HG02588 (cell line): ENCODE measurements at regions not wholly inside any gene's neighbourhood (a gene's known extent, or its start where the extent isn't known, plus 50 kb on each side); places are given as distances from the start of the nearest gene placed in this dataset.

Experiments used
- ATAC-seq: cut with Tn5 transposase; IDR thresholded peaks from one replicate; pipeline ENCODE4 v1.9.1; 2021; ENCODE audit warnings: mild to moderate bottlenecking, moderate library complexity; ENCODE audit not compliant: unreplicated experiment

GRCh38 chr2:16565481-16565880 lies 100.2 kb downstream of the CYRIA start:
- ATAC-seq: no peak

- no peak for ATAC-seq
Observed at GRCh38 chr2:16561676-16562075, 104.0 kb downstream of the CYRIA start.

GRCh38 chr2:16561251-16561650 lies 104.4 kb downstream of the CYRIA start:
- no peak for ATAC-seq

GRCh38 chr2:16559278-16560067 lies 106.2 kb downstream of the CYRIA start:
- no peak for ATAC-seq

GRCh38 chr2:16554060-16554583 lies 111.5 kb downstream of the CYRIA start:
- no peak for ATAC-seq

- ATAC-seq: no peak
Observed at GRCh38 chr2:16553226-16553625, 112.4 kb downstream of the CYRIA start.

GRCh38 chr2:16552202-16552601 lies 113.4 kb downstream of the CYRIA start:
- no peak for ATAC-seq

GRCh38 chr2:16548036-16548435 lies 117.6 kb downstream of the CYRIA start:
- no peak for ATAC-seq

GRCh38 chr2:16546128-16546754 lies 119.4 kb downstream of the CYRIA start:
- ATAC-seq: no peak

GRCh38 chr2:16538707-16539106 lies 126.9 kb downstream of the CYRIA start:
- ATAC-seq: no peak

GRCh38 chr2:16537347-16537746 lies 128.3 kb downstream of the CYRIA start:
- no peak for ATAC-seq

- no peak for ATAC-seq
Observed at GRCh38 chr2:16526193-16526592, 139.4 kb downstream of the CYRIA start.

GRCh38 chr2:16525265-16525887 lies 140.3 kb downstream of the CYRIA start:
- no peak for ATAC-seq

- no peak for ATAC-seq
Observed at GRCh38 chr2:16523711-16524110, 141.9 kb downstream of the CYRIA start.

GRCh38 chr2:16522031-16522831 lies 143.4 kb downstream of the CYRIA start:
- no peak for ATAC-seq

- ATAC-seq: no peak
Observed at GRCh38 chr2:16520891-16521290, 144.7 kb downstream of the CYRIA start.

- no peak for ATAC-seq
Observed at GRCh38 chr2:16515696-16516095, 149.9 kb downstream of the CYRIA start.

- ATAC-seq: no peak
Observed at GRCh38 chr2:16513626-16514025, 152.0 kb downstream of the CYRIA start.

- ATAC-seq: no peak
Observed at GRCh38 chr2:16511041-16511440, 154.6 kb downstream of the CYRIA start.

- no peak for ATAC-seq
Observed at GRCh38 chr2:16509042-16509441, 156.6 kb downstream of the CYRIA start.

GRCh38 chr2:16508490-16508851 lies 157.2 kb downstream of the CYRIA start:
- no peak for ATAC-seq
